ENCODE measurements at regions not wholly inside any gene's neighbourhood (a gene's known extent, or its start where the extent isn't known, plus 50 kb on each side); places are given as distances from the start of the nearest gene placed in this dataset.

DNA sequence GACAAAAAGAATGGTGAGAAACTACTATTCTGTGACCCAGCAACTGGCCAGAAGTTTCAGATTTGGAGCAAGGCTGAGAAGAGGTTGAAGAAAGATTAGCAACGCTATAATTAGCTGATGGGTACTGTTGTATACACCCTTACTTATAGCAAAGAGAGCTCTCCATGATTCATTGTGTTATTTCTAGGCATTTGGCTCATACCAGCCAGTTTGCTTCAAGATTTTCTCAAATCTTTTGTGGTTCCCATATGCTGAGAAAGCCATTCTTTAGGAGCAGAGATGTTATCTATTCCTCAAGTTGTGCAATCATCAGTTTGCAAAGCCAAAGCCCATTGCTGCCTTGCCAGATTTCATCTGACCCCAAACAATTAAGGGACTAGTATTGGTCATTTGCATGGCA is 179.4 kb downstream of the ETS1 start:
- Histone ChIP-seq H3K27me3 (ENCODE audit: low read depth, low read length) (no peaks in the 10 kb centered on the region), H3K4me3 (ENCODE audit: low read depth in 1 of 2, low read length in 2 of 2) (no peak overlapping the region), H3K36me3 (ENCODE audit: control insufficient read depth in 1 of 2, insufficient read depth in 2 of 2, low read length in 2 of 2) (no peaks in the 10 kb centered on the region), H3K27ac (ENCODE audit: low read length) (no peak overlapping the region), H3K4me1 (ENCODE audit: control insufficient read depth in 1 of 2, insufficient read depth in 2 of 2, low read length in 2 of 2) (peaks cover 0 to 15% of the 10 kb centered on the region in 2 donors), H3K9me3 (ENCODE audit: control insufficient read depth in 1 of 2, low read length in 2 of 2) (no peaks in the 10 kb centered on the region)

DNA sequence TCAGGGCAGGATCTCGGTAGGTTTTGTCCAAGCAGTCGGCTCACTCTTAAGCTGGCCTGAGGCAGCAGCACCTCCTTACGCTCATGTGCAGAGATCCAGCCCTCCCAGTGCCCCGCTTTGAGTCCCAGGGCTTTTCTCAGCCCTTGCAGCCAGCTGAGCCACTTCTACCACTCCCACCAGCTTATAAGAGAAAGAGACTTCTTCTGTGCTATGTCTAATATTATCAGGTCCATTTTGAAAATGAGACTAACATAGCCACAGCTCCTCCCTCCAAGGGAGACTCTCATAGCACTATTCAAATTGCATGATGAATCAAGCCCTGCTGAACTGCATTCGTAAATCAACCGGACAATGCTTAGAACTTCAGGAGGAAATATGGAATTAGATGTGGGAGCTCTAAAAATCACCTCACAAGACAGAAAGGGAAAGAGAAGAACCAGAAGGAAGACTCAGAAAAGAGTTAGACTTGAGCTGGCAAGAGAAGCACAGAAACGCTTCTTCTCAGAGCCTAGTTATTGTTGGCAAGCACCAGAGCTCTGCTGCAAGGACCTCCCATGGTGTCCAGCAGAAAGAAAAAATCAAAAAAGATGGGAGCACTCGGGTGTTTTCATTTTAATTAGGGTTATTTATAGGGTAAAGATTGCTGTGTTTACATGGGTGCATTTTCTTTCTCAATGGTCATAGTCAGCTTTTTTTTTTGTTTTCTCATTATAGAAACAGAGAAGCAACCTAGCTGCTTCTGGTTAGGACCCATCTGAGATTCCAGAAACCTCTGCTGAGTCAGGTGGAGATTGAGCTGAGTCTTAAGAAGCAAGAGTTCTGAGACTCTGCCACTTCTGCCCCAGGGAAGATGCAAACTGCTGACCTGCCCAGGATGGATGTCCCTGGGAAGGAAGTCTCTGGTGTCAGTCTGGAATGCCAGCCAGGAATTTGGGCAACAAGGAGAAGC is 181.4 kb downstream of the ETS1 start:
- H3K27ac ChIP-seq (ENCODE audit: low read length), result no peak overlapping the region
- no peaks in the 10 kb centered on the region for H3K27me3 ChIP-seq (ENCODE audit: low read depth, low read length)
- H3K4me1 ChIP-seq (ENCODE audit: control insufficient read depth in 1 of 2, insufficient read depth in 2 of 2, low read length in 2 of 2), result peaks cover 0 to 15% of the 10 kb centered on the region in 2 donors
- H3K9me3 ChIP-seq (ENCODE audit: control insufficient read depth in 1 of 2, low read length in 2 of 2), result no peaks in the 10 kb centered on the region
- no peaks in the 10 kb centered on the region for H3K36me3 ChIP-seq (ENCODE audit: control insufficient read depth in 1 of 2, insufficient read depth in 2 of 2, low read length in 2 of 2)
- H3K4me3 ChIP-seq (ENCODE audit: low read depth in 1 of 2, low read length in 2 of 2), result no peak overlapping the region

DNA sequence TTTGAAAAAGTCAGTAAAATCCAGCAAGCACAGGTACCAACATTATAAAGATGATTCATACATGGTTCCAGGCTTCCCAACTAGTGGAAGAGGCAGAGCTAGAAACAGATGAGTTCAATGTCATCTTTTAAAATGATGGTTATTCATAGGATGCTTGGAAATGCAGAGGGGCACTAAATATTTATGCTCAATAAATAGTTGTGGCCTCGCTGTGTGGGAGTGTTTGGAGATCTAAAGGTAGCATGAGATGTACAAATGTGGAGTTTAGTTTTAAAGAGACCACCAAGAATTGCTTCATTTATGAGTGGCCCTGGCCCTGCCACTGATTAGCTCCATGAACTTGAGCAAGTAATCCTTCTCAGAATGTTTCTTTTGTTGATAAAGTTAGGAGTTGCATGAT is 182.2 kb downstream of the ETS1 start:
- no peaks in the 10 kb centered on the region for H3K9me3 ChIP-seq (ENCODE audit: control insufficient read depth in 1 of 2, low read length in 2 of 2)
- no peak overlapping the region for H3K27ac ChIP-seq (ENCODE audit: low read length)

DNA sequence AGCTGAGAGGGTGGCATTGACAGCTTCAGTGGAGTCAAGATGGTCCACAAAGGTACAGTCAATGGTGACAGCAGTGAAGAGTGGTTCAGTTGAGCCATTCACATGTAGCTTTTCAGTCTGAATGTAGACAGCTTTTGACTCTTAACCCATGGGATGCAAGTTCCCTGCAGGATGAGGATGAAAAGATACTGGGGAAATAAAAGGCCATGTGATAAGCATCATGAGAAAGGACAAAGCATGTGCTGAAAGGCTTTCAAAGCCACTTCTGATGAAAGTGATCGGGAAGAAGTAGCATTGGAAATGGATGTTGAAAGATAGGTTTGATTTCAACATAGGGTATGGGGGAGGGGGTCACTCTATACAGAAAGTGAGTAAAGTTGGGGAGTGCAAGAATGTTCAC is 182.9 kb downstream of the ETS1 start:
- H3K27ac ChIP-seq (ENCODE audit: low read length), result no peak overlapping the region
- H3K27me3 ChIP-seq (ENCODE audit: low read depth, low read length), result no peaks in the 10 kb centered on the region
- H3K9me3 ChIP-seq (ENCODE audit: control insufficient read depth in 1 of 2, low read length in 2 of 2), result no peaks in the 10 kb centered on the region
- no peaks in the 10 kb centered on the region for H3K36me3 ChIP-seq (ENCODE audit: control insufficient read depth in 1 of 2, insufficient read depth in 2 of 2, low read length in 2 of 2)
- peaks cover 0 to 15% of the 10 kb centered on the region in 2 donors for H3K4me1 ChIP-seq (ENCODE audit: control insufficient read depth in 1 of 2, insufficient read depth in 2 of 2, low read length in 2 of 2)
- no peak overlapping the region for H3K4me3 ChIP-seq (ENCODE audit: low read depth in 1 of 2, low read length in 2 of 2)

More for the DNA sequence above, 182.2 kb downstream of the ETS1 start:
- Histone ChIP-seq H3K4me1 (ENCODE audit: control insufficient read depth in 1 of 2, insufficient read depth in 2 of 2, low read length in 2 of 2) (peaks cover 0 to 15% of the 10 kb centered on the region in 2 donors), H3K4me3 (ENCODE audit: low read depth in 1 of 2, low read length in 2 of 2) (no peak overlapping the region), H3K36me3 (ENCODE audit: control insufficient read depth in 1 of 2, insufficient read depth in 2 of 2, low read length in 2 of 2) (no peaks in the 10 kb centered on the region), H3K27me3 (ENCODE audit: low read depth, low read length) (no peaks in the 10 kb centered on the region)

DNA sequence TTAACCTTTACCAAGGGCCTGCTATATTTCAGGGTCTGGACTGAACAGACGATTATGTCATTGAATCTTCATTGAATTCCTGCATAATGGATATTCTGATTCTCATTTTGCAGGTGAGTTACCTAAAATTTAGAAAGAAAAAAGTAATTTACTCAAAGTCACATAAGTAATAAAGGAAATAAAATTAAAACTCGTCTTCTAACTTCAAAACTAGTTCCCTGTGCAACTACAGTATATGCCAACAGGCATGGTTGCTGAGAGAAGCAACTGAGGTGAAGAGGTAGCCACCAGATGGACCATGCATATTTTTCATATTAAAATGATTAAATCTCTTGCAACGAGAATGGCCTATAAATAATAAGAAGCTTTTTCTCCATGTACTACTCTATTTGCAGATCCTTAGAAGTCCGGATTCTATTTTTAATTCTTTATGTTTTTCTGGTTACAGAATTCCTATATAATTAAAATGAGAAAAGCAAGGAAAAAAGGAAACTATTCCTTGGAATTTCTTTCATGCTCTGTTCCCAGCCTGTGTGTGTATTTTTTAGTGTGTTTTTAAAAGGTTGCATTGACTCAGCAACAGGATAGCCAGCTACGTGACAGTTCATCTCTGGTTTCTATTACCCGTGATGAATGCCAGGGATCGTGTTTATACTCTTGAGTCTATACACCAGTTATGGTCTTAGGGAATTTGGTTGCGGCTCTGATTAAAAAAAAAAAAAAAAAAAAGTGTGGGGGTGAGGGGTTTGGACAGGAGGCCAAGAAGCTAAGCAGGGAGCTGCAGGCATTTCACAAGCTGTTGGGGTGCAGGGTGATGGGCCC is 186.8 kb downstream of the ETS1 start:
- H3K27ac ChIP-seq (ENCODE audit: low read length), result no peak overlapping the region

DNA sequence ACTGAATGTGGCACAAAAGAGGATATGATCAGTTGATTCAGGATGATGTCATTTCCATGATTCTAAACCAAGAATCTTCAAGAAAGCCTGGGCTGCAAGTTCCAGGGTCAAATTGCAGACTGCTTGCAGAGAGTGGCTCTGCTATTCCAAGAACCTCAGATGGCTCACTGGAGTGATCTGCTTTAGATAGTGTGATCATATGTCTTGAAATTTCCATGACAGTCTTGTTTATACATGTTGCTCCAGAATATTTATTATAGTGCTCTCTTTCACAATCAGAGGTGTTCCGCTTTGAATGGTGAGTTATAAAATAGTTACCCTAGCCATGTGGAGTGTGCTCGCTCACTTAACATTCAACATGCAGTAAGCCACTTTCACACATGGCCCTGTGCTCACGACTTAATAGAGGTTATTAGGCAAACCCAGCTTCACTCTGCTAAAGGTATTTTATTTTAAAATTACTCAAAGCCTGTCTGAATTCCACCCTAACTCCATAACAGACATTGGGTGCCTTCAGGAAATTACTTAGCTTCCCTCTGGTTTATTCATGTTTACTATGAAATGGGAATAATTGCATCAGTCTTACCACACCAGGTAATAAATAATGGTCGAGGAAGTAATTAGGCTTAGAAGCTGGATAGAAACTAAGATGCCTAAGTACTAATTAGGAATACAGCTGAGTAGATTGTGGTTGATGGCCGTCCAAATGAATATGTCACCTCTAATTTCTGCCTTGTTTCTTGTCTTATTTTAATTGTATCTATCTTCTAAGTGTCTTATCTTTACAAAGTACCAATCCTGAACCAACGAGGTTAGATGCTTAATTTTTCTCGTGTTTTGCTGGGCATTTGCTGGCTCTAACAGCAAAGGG is 187.9 kb downstream of the ETS1 start:
- Histone ChIP-seq H3K36me3 (ENCODE audit: control insufficient read depth in 1 of 2, insufficient read depth in 2 of 2, low read length in 2 of 2) (no peaks in the 10 kb centered on the region), H3K9me3 (ENCODE audit: control insufficient read depth in 1 of 2, low read length in 2 of 2) (no peaks in the 10 kb centered on the region), H3K4me3 (ENCODE audit: low read depth in 1 of 2, low read length in 2 of 2) (no peak overlapping the region), H3K27ac (ENCODE audit: low read length) (no peak overlapping the region), H3K4me1 (ENCODE audit: control insufficient read depth in 1 of 2, insufficient read depth in 2 of 2, low read length in 2 of 2) (no peaks in the 10 kb centered on the region), H3K27me3 (ENCODE audit: low read depth, low read length) (no peaks in the 10 kb centered on the region)

More for the DNA sequence above, 186.8 kb downstream of the ETS1 start:
- no peaks in the 10 kb centered on the region for H3K9me3 ChIP-seq (ENCODE audit: control insufficient read depth in 1 of 2, low read length in 2 of 2)
- peaks cover 0 to 4% of the 10 kb centered on the region in 2 donors for H3K4me1 ChIP-seq (ENCODE audit: control insufficient read depth in 1 of 2, insufficient read depth in 2 of 2, low read length in 2 of 2)
- no peak overlapping the region for H3K4me3 ChIP-seq (ENCODE audit: low read depth in 1 of 2, low read length in 2 of 2)
- H3K36me3 ChIP-seq (ENCODE audit: control insufficient read depth in 1 of 2, insufficient read depth in 2 of 2, low read length in 2 of 2), result no peaks in the 10 kb centered on the region
- no peaks in the 10 kb centered on the region for H3K27me3 ChIP-seq (ENCODE audit: low read depth, low read length)

DNA sequence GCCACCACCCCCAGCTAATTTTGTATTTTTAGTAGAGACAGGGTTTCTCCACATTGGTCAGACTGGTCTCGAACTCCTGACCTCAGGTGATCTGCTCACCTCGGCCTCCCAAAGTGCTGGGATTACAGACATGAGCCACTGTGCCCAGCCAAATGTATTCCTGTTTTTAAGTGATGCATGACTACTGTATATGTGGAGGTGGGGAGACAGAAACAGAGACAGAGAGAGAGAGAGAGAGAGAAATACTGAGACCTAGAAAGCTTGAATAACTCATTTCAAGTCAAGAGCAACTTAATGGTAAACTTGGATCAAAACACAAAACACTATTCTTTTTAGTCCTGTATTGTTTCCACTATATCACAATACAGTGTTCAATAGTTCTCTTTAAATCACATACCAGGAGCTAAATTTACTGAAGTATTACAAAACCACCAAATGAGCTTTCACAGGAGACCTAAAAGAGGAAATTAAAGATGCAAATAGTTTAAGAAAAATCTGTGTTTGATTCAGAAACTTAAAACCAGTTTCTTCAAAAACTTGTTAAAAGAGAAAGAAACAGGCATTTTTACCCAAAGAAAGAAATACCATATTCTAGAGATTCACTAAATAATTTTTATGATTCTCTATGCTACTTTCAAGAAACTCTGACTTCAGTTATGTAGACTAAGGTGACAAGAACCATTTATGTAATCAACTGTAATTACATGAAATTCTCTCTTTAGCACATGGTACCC is 188.7 kb downstream of the ETS1 start:
- Histone ChIP-seq H3K4me3 (ENCODE audit: low read depth in 1 of 2, low read length in 2 of 2) (no peak overlapping the region), H3K9me3 (ENCODE audit: control insufficient read depth in 1 of 2, low read length in 2 of 2) (no peaks in the 10 kb centered on the region), H3K27ac (ENCODE audit: low read length) (no peak overlapping the region), H3K27me3 (ENCODE audit: low read depth, low read length) (no peaks in the 10 kb centered on the region), H3K36me3 (ENCODE audit: control insufficient read depth in 1 of 2, insufficient read depth in 2 of 2, low read length in 2 of 2) (no peaks in the 10 kb centered on the region), H3K4me1 (ENCODE audit: control insufficient read depth in 1 of 2, insufficient read depth in 2 of 2, low read length in 2 of 2) (no peaks in the 10 kb centered on the region)

DNA sequence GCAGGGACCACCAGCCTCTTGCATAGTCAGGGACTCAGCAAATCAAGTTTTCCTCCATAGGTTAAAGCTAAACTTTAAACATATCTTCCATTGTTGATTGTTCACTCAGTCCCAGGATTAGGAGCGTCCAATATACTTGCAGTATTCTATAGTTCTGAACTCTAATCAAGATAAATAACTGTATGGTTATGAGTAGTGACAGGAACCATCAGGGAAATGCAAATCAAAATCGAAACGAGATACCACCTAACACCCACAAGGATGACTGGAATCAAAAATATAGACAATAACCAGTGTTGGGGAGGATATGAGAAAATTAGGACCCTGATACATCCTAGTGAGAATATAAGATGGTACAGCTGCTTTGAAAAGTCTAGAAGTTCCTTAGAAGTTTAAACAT is 190.0 kb downstream of the ETS1 start:
- Histone ChIP-seq H3K36me3 (ENCODE audit: control insufficient read depth in 1 of 2, insufficient read depth in 2 of 2, low read length in 2 of 2) (no peaks in the 10 kb centered on the region), H3K27ac (ENCODE audit: low read length) (no peak overlapping the region), H3K27me3 (ENCODE audit: low read depth, low read length) (no peaks in the 10 kb centered on the region), H3K4me3 (ENCODE audit: low read depth in 1 of 2, low read length in 2 of 2) (no peak overlapping the region), H3K9me3 (ENCODE audit: control insufficient read depth in 1 of 2, low read length in 2 of 2) (no peaks in the 10 kb centered on the region), H3K4me1 (ENCODE audit: control insufficient read depth in 1 of 2, insufficient read depth in 2 of 2, low read length in 2 of 2) (no peaks in the 10 kb centered on the region)

DNA sequence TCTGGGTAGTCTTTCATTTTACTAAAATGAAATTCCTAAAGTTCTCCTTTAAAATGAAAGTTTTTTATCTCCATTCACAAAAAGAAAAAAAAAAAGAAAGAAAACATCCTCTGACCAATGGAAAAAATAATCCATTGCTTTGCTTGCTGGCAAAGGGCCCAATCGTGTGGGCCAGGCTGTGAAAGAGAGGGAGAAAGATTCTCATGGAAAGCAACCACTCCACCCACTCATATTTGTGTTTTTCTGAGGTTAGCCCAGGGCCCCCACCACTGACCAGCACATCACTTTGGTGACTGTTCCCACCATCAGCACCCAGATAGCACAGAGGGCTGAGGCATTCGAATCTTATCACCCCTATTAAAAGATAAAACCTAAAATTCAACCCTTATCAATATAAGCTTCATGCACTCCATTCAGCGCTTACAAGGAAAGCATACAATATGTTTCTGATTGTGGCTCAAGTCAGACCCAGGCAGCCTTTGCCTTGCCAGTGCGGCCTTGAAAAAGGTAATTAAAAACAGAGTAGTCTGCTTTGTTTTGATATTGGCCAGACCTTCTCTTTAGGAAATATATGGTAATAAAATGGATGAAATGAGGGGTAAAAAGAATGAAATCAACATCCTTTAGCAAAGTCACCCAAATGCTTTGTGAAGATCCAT is 192.8 kb downstream of the ETS1 start:
- H3K27ac ChIP-seq (ENCODE audit: low read length), result no peak overlapping the region
- no peak overlapping the region for H3K4me3 ChIP-seq (ENCODE audit: low read depth in 1 of 2, low read length in 2 of 2)
- no peaks in the 10 kb centered on the region for H3K36me3 ChIP-seq (ENCODE audit: control insufficient read depth in 1 of 2, insufficient read depth in 2 of 2, low read length in 2 of 2)
- H3K27me3 ChIP-seq (ENCODE audit: low read depth, low read length), result no peaks in the 10 kb centered on the region
- H3K4me1 ChIP-seq (ENCODE audit: control insufficient read depth in 1 of 2, insufficient read depth in 2 of 2, low read length in 2 of 2), result peaks cover 0 to 4% of the 10 kb centered on the region in 2 donors
- H3K9me3 ChIP-seq (ENCODE audit: control insufficient read depth in 1 of 2, low read length in 2 of 2), result no peaks in the 10 kb centered on the region

DNA sequence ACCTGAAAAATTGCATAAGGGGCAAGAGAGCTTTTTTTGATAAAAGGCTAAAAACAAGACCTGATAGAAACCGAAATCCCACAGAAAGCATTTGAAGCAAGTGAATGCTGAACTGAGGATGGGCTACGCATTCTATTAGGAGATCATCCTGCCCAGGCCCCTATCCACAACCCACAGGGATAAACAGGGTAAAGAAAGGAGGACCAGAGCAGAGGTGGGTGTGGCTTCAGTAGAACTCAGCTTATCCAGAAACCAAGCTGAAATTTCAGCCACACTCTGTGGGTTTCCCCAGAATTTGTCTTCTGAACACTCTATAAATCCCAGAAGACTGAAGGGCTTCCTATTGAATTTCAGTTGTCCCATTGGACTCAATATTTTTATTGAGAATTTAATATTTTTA is 195.1 kb downstream of the ETS1 start:
- Histone ChIP-seq H3K9me3 (ENCODE audit: control insufficient read depth in 1 of 2, low read length in 2 of 2) (no peaks in the 10 kb centered on the region), H3K36me3 (ENCODE audit: control insufficient read depth in 1 of 2, insufficient read depth in 2 of 2, low read length in 2 of 2) (no peaks in the 10 kb centered on the region), H3K27ac (ENCODE audit: low read length) (no peak overlapping the region), H3K4me1 (ENCODE audit: control insufficient read depth in 1 of 2, insufficient read depth in 2 of 2, low read length in 2 of 2) (peaks cover 0 to 4% of the 10 kb centered on the region in 2 donors), H3K4me3 (ENCODE audit: low read depth in 1 of 2, low read length in 2 of 2) (no peak overlapping the region), H3K27me3 (ENCODE audit: low read depth, low read length) (no peaks in the 10 kb centered on the region)
